GM19240 (cell line): ENCODE measurements at regions not wholly inside any gene's neighbourhood (a gene's known extent, or its start where the extent isn't known, plus 50 kb on each side); places are given as distances from the start of the nearest gene placed in this dataset.
A peak's percentile ranks its signal among the peaks of the same experiment; 100 is the strongest.

Experiments
- DNase-seq: peaks from one replicate; pipeline ENCODE4 v3.0.0; 2011; ENCODE audit warnings: low spot score; ENCODE audit not compliant: insufficient read length

- no peak for DNase-seq
Observed at GRCh38 chr2:18934886-18935285, 345.5 kb upstream of the NT5C1B start.

- DNase-seq = no peak
Observed at GRCh38 chr2:18932853-18933252, 343.5 kb upstream of the NT5C1B start.

GRCh38 chr2:18930971-18931370 lies 341.6 kb upstream of the NT5C1B start:
- no peak for DNase-seq

GRCh38 chr2:18927525-18928232 lies 338.3 kb upstream of the NT5C1B start:
- no peak for DNase-seq

GRCh38 chr2:18926631-18927524 lies 337.5 kb upstream of the NT5C1B start:
- no peak for DNase-seq

GRCh38 chr2:18925296-18925695 lies 335.9 kb upstream of the NT5C1B start:
- no peak for DNase-seq

- no peak for DNase-seq
Observed at GRCh38 chr2:18924886-18925285, 335.5 kb upstream of the NT5C1B start.

GRCh38 chr2:18924386-18924785 lies 335.0 kb upstream of the NT5C1B start:
- DNase-seq = no peak

GRCh38 chr2:18922276-18922675 lies 332.9 kb upstream of the NT5C1B start:
- DNase-seq = no peak

- no peak for DNase-seq
Observed at GRCh38 chr2:18918280-18918679, 328.9 kb upstream of the NT5C1B start.

GRCh38 chr2:18915227-18915626 lies 325.9 kb upstream of the NT5C1B start:
- DNase-seq = no peak

- no peak for DNase-seq
Observed at GRCh38 chr2:18913512-18913911, 324.1 kb upstream of the NT5C1B start.

- DNase-seq = no peak
Observed at GRCh38 chr2:18912225-18912888, 323.0 kb upstream of the NT5C1B start.

GRCh38 chr2:18911416-18911815 lies 322.0 kb upstream of the NT5C1B start:
- DNase-seq = no peak

- DNase-seq = no peak
Observed at GRCh38 chr2:18910843-18911242, 321.5 kb upstream of the NT5C1B start.

GRCh38 chr2:18907937-18908336 lies 318.6 kb upstream of the NT5C1B start:
- DNase-seq = no peak

- no peak for DNase-seq
Observed at GRCh38 chr2:18907508-18907907, 318.1 kb upstream of the NT5C1B start.

- peak; percentile 19 for DNase-seq
Observed at GRCh38 chr2:18903750-18904149, 314.4 kb upstream of the NT5C1B start.

- no peak for DNase-seq
Observed at GRCh38 chr2:18901242-18901641, 311.9 kb upstream of the NT5C1B start.

- DNase-seq = no peak
Observed at GRCh38 chr2:18900691-18901141, 311.3 kb upstream of the NT5C1B start.

GRCh38 chr2:18899725-18900124 lies 310.4 kb upstream of the NT5C1B start:
- no peak for DNase-seq

GRCh38 chr2:18898271-18898670 lies 308.9 kb upstream of the NT5C1B start:
- DNase-seq = no peak
